A673 (cell line): ENCODE measurements at regions not wholly inside any gene's neighbourhood (a gene's known extent, or its start where the extent isn't known, plus 50 kb on each side); places are given as distances from the start of the nearest gene placed in this dataset.

Source experiments
- EZH2 ChIP-seq: fragments of 200-600 bp; sonication (generic); IDR thresholded peaks from 2 replicates; pipeline ENCODE4 v1.6.1; 2017; ENCODE audit warnings: borderline replicate concordance, low read depth, mild to moderate bottlenecking, mixed read lengths, antibody characterized with exemption, low read length; ENCODE audit not compliant: poor library complexity, severe bottlenecking
- TF ChIP-seq, protein P1 (sequence below): fragments of 300-800, 200-600 bp; sonication (generic); conservative IDR thresholded peaks from 2 replicates; pipeline ENCODE4 v1.5.1; 2017; ENCODE audit warnings: low read depth, mild to moderate bottlenecking, antibody characterized with exemption, low read length, moderate library complexity, mixed read lengths

DNA sequence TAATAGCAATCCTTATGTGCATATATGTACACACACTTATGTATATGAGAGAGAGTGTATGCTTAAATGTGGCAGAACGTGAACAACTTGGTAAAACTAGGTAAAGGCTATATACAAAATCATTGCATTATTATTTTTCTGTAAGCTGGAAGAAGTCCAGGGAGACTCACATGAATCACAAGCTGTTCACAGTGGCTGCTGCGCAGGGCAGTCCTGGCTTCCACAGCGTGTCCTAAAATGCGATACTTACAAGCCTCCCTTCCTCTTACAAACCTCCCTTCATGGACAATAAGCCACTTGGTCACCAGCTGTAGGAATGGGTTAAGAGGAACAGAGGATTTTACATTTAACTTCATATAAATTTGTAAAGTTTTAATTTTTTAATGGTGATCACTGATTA lies 114.9 kb upstream of the AGAP1 start:
- no peak for TF ChIP-seq EZH2
- TF ChIP-seq, protein P1, sequence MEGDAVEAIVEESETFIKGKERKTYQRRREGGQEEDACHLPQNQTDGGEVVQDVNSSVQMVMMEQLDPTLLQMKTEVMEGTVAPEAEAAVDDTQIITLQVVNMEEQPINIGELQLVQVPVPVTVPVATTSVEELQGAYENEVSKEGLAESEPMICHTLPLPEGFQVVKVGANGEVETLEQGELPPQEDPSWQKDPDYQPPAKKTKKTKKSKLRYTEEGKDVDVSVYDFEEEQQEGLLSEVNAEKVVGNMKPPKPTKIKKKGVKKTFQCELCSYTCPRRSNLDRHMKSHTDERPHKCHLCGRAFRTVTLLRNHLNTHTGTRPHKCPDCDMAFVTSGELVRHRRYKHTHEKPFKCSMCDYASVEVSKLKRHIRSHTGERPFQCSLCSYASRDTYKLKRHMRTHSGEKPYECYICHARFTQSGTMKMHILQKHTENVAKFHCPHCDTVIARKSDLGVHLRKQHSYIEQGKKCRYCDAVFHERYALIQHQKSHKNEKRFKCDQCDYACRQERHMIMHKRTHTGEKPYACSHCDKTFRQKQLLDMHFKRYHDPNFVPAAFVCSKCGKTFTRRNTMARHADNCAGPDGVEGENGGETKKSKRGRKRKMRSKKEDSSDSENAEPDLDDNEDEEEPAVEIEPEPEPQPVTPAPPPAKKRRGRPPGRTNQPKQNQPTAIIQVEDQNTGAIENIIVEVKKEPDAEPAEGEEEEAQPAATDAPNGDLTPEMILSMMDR = no peak
